Endothelial cell of hepatic sinusoid (primary cell): ENCODE measurements at regions not wholly inside any gene's neighbourhood (a gene's known extent, or its start where the extent isn't known, plus 50 kb on each side); places are given as distances from the start of the nearest gene placed in this dataset.
"Not testable (repeated sequence)": the region's sequence is repeated elsewhere in the genome, so short reads cannot be mapped to it uniquely, and the experiment has no call there.

Source experiments
- in situ Hi-C: cut with HindIII; loops from 2 replicates; pipeline ENCODE4 v1.10.0; 2017; ENCODE audit warnings: low sequenced_read_pairs

DNA sequence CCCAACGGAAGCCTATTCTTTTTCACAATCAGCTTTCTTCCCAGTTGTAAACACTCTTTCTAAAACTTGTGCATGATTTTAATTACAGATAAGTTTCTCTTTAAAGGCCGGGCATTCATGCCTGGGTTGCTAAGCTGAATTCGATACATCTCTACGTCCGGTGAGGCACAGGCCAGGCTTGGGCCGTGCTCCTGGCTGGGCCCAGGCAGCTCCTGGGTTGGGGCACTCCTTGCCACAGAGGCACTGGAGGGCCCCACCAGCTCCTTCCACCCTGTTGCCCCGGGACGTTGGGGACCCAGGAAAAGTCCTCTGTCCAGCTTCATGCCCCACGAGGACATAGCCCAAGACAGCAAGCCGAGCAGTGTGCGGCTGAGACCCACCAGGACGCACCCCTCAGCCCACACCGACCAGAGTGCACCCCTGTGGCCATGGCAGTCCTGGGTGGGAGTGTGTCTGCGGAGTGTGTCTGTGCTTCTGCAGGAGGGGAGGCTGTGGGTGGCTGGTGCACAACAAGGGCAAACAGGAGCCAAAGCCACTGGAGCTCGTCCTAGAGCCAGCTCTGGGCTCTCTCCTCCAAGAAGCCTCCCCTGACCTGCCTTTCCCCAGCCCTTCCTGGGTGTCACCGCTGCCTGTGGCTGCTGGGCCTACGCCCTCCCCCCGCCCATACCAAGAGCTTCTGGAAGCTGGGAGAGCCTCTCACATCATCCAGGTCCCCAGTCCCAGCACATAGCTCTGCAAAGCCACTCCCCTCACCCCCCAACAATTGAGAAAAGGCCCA is 128.0 kb upstream of the NKX1-1 start:
- in situ Hi-C loops: no loop called here

DNA sequence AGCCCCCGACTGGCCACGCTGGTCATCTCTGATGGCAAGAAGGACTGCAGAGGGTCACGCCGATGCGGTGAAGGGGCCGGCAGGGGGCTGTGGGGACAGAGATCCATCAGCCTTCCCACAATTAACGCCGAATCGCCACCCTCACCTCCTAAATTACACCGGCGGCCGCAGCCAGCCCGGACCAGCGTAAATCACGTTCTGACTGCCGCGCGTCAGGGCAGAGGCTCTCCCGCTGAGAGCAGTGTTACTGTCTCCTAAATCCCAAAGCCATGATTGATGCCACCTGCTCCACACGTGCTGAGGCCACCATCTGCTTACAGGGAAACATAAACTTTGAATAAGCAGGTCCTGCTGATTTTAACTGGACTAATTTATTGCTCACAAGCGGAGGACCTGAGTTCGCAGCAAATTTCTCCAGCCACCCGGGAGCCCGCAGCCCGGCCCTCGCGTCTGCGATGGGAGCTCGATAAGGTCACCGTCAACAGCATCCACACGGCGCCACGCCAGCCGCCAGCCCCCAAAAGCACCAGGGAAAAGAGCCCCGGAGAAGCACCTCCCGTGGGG is 127.3 kb upstream of the NKX1-1 start:
- in situ Hi-C loops: no loop called here

DNA sequence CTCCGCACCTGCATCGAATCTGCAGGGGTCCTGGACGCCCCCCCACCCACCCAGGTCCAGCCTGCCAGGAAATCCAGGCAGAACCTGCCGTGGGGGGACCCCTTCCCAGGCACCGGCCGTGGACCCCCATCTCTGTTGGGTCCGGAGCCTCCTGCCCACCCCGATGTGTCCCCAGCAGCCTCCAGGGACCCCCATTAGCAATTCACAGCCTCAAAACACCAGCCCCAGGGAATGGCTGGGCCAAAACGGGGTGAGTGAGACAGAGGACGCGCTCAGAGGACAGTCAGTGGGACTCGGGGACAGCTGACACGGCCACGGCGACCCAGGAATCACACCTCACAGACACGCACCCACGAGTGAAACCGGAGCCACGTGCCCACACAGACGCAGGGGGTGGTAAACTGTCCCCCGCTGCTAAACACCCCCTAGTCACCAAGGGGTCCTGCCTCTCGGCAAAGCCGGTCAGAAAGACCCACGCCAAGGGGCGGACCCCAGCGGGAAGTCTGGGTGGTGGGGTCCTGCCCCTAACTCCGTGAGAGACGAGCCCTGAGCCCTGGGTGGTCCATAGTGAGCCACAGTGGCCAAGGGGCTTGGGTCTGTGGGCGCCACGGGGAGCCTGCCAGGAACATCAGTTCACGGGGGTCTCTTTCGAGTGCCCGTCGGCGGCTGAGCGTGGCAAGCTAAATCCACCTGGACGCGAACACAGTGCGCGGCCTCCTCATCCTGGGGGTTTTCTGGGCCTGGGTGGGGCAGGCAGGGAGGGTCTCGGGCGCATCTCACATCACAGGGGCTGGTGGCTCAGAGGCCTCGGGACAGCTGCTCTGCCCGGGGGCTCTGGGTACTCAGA is 126.5 kb upstream of the NKX1-1 start:
- in situ Hi-C loops: no loop called here

DNA sequence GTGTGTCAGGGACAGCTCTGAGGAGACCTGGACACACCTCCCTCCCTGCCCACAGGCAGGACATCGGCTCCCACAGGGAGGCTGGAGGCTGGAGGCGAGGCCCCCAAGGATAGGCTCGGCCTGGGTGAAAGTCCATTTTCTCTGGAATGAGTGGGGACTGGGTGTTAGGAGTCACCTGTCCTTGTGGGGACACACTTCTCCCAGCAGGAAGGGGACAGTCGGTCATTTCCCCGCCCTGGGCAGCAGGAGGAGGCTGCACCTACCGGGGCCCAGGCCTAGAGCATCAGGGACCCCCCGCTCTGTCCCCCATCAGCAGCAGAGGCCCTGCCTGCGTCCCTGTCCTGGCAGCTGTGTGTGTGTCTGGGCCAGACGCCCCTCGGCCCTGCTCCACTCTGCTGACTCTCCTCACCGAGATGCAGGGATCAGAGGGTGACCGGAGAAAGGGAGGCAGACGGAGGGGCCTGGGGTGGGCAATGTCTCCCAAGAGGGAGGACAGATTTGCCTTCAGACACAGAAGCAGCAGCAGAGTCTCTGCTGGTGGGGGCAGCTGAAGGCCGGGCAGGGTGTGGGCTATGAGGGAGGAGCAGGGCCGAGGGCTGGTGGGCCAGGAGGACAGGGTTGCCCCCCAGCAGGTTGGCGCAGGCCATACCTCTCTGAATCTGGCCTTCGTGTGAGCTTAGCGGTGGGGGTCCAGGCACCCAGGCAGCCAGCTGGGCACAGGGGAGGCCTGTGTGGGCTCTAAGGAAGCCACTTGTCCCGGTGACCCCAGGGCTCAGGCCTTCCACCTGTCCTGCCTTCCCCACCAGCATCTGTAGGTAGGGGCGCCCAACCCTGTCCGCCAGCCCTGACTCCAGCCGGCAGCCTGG is 125.7 kb upstream of the NKX1-1 start:
- in situ Hi-C loops: no loop called here

DNA sequence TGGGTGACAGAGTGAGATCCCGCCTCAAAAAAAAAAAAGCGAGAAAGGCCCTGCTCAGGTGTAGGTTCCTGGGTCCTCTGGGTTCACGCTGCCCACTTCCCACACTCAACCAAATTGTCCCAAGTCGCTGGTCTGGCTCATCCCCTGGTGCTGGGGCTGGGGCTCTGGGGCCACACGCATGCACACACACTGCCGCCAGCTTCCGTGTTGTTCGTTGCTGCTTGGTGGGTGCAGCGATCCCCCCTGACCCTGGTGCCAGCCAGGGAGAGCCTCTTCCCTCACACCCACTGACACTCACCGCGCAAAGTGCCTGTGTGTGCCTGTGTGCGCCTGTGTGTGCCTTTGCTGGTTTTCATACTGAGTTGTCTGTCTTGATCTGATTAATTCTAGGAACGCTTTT is 124.1 kb upstream of the NKX1-1 start:
- in situ Hi-C loops: no loop called here

DNA sequence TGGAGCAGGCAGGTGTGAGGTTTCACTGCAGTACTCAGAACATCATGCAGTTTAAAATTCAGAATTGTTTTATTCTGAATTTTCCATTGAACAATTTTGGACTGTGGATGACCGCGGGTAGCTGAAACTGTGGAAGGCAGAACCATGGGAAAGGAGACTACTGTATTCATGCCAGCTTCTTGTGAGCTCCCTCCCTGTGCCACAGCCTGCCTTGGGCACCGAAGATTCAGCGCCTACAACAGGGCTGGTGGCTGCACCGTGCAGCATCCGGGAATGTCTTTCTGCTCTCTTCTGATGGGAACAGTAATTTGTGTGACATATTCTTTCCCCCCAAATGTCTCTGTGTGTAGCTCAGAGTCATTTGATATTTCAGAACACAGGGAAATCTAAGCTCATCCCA is 118.5 kb upstream of the NKX1-1 start:
- in situ Hi-C loops: no loop called here

DNA sequence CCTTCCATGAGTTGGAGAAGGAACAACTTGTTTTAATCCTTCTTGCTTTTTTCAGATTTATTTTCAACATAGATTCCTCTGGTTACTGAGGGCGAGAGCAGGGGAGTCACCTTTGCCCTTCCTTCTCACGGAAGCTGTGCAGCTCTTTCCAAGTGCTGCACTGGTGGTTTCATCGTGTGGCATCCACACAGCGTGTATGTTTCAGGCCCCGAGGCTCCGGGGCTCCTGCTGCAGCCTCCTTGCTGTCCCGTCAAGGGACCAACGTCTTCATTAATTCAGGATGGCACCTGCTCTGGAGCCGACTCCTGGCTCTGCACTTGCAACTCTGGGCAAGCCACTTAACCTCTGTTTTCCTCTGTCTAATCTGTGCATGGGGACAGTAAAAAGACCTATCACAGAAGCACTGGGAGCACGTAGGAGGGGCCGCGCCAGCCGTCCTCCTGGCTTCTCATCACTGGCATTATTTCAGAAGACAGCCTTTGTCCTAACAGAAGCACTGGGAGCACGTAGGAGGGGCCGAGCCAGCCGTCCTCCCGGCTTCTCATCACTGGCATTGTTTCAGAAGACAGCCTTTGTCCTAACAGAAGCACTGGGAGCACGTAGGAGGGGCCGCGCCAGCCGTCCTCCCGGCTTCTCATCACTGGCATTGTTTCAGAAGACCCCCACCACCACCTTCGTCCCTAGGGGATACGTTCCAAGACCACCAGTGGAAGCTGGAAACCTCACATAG is 117.8 kb upstream of the NKX1-1 start:
- in situ Hi-C loops: no loop called here

DNA sequence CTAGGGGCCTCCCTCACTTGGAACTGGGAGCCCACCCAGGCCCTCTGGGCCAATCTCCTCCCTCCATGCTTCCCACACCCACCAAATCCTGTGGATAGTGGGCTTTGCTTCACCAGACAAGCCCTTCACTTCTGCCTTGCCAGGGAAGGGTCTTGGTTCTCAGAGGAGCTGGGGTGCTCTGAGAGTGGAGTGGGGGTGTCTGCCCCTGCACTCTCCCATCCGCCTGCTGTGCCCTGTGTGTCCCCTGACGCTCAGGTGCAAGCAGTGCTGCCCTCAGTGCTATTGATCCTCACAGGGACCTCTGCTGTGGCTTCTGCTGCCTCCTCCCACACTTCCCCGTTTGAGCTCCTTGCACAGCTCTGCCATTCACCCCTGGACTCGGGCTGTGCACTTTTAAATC is 117.3 kb upstream of the NKX1-1 start:
- in situ Hi-C loops: no loop called here

DNA sequence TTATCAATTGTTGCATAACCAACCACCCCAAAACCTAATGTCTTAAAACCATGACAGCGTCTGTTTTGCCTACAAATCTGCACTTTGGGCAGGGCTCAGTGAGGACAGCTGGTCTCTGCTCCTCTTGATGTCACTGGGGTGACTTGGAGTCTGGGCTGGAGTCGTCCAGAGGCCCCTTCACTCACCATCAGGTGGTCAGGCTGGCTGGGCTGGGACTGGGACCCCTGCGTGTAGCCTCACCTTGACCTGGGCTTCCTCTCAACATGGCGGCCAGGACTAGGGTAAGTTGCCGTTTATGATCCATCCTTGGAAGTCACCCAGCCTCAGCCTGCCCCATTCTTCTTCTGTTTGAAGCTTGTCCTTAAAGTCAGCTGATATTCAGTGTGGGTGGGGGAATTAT is 116.8 kb upstream of the NKX1-1 start:
- in situ Hi-C loops: no loop called here

DNA sequence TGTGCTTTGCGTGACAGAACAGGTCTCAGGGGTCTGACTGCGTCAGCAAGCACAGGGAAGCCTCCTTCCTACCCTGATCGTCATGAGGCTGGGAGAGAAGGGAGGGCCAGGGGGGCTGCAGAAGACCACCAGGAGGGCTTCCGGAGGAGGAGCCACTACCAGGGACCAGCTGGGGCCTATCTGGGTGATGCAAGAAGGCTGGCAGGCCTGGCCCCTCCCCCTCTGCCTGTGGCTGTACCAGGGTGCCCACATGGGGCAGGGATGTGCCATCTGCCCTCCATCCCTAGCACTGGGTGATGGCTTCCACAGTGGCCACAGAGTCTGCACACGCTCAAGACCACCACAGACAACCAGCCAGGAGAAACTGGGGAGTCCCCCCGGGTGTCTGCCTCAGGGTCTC is 116.4 kb upstream of the NKX1-1 start:
- in situ Hi-C loops: no loop called here

DNA sequence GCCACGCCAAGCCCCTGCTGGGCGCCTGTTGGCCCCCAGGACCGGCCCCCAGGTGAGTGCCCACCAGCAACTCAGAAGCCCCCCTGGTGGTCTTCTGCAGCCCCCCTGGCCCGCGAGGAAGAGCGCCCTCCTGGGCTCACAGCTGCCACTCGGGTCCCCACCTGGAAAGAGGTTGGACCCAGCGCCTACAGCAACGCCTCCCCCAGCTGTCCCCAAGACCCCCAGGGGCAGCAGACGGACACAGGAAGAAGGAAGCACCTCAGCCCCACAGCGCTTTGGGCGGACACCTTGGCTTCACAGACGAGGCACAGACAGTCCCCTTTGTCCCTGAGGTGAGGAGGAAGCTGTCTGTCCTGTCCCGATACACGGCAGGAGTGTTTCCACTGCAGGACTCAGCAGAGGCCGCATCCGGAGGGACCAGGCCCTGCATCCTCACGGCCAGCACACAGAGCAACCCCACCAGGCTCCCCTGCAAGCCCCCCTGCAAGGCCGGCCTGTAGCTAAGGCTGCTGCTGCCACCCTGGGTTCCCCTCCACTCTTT is 115.6 kb upstream of the NKX1-1 start:
- in situ Hi-C loops: no loop called here

DNA sequence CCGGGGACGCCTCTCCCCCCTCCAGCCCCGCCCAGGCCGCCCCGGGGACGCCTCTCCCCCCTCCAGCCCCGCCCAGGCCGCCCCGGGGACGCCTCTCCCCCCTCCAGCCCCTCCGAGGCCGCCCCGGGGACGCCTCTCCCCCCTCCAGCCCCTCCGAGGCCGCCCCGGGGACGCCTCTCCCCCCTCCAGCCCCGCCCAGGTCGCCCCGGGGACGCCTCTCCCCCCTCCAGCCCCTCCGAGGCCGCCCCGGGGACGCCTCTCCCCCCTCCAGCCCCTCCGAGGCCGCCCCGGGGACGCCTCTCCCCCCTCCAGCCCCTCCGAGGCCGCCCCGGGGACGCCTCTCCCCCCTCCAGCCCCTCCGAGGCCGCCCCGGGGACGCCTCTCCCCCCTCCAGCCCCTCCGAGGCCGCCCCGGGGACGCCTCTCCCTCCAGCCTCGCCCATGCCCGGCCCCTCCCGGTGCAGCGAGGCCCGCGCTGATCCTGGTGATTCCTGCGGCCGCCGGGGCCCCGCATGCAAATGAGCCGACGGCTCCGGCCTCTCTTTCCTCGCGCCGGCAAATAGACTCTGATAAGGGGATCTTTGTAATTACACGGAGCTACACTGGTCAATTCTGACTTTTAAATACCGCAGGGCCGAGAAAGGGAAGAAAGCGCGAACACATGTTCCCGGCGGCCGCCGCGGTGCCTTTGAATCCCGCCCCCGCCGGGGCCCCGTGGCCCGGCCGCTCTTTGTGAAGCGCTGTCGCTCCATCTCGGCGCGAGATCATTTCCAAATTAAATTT is 114.7 kb upstream of the NKX1-1 start:
- in situ Hi-C loops: not testable (repeated sequence)

DNA sequence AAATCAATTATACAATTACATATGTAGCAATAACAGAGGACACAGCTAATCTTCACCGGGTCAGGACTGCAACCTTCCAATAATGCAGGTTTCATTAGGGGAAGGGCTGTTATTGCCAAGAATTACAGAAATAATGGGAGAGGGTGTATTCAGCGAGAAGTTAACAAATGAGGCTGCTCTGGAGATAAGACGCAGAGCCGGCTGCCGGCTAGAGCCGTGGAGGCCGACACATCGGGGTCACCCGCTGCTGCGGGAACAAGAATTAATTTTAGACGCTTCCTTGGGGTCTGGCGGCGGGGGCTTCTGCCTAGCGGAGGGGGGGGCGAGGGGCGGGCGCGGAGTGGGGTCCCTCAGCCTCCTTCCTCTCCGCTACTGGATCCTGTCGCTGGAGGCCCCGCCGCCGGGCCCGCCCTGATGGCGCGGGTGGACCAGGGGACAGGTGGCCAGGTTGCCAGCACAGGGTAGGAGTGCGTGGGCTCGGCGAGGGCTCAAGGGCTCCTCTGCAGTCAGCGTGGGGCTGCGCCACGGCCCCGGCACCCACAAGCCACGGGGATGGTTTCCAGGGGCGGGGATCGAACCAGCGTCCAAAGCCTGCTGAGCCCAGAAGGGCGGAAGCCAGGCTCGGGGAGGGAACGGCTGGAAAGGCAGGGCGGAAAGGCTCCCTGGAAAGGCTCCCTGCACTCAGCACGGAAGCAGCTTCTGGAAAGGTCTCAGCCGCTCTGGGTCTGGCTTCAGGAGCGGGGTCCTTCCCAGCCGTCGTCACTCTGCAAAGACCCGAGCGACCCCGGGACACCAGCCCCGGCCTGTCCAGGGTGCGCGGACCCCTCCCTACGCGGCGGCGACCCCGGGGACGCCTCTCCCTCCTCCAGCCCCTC is 113.8 kb upstream of the NKX1-1 start:
- in situ Hi-C loops: no loop called here

DNA sequence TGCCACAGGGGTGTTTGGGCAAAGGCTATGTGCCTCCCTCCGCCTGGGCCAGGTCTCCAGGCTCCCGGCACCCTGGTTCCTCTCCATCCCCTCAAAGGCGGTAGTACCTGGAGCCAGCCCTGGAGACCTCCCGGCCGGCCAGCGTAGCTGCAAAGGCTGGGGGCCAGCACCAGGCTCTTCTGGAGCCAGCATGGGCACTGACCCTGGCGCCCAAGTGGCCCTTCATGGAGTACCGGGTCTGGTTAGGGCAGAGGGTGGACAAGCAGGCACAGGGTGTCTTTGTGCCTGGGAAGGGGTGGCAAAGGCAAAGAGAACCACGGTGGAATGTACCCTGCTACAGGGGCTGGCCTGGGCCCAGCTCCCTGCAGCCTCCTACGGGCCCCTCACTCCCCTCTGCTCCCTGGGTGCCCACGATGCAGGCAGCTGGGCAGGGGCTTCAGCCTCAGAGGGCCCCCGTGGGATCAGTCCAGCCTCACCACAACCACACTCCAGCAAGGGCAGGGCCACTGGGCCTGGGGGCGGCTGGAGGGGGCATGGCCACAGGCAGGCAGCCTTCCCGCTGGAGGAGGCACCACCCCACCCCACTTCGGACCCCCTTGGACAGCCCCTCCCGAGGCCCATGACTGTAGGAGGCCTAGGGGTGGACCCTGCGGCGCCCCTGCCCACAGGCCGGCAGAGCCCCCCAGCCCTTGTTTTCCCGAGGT is 112.9 kb upstream of the NKX1-1 start:
- in situ Hi-C loops: no loop called here

DNA sequence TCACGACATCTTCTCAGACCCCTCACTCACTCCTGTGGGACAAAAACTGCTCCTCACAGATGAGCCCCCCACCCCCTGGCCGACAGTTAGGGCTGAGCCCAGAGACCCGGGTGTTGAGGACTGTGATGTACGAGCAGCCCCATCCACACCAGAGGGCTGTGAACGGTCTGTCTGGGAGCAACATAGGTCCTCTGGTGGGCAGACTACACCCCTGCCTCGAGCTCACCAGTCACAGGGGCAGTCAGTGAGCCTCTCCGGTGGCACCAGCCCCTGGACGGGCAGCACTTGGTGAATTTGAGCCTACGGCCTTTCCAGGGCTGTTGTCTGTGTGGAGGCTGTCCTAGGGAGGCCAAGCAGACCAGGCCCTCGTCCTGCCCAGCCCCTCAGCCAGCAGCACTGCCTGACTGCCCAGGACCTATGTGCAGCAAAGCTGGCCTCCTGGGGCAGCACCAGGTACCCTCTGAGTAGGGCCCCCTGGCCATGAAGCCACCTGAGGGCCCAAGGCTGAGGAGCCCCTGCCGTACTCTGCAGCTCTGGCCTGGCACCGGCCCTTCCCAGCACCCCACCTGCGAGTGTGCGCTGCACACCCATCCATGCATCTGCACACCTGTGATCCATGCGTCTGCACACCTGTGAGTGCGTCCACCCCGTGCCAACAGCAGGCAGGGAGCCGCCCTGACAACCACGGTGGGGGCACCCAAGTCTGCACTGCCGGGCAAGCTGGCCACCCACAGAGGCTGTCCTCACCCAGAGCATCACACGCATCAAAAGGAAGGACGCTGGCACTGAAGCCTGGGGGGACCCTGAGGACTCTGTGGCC is 111.6 kb upstream of the NKX1-1 start:
- in situ Hi-C loops: no loop called here

DNA sequence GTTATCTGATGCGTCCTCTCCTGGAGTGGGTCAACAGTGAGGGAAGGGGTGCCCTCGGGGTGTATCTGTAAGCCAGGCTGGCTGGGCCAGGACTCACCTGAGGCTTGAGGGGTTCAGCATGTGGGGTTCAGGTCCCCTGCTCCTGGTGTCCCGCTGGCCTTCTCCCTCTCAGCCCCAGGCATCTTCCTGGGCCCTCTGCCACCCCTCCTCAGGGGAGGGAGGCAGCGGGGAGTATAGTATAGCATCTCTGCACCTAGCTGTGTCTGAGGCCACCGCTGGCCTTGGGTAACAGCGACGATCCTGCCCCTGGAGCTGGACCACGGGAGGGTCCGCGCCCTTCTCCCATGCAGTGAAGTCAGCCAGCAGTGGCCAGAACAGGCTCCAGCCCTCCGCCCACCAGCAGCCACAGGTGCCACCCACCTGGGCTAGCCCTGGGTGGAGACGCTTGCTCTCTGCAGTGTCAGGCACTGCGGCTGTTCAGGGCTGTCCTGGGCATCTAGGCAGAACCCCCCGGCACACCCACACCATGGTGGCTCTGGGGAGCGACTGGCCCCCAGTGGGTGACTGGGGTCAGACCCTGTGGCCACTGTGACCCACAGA is 110.7 kb upstream of the NKX1-1 start:
- in situ Hi-C loops: no loop called here

DNA sequence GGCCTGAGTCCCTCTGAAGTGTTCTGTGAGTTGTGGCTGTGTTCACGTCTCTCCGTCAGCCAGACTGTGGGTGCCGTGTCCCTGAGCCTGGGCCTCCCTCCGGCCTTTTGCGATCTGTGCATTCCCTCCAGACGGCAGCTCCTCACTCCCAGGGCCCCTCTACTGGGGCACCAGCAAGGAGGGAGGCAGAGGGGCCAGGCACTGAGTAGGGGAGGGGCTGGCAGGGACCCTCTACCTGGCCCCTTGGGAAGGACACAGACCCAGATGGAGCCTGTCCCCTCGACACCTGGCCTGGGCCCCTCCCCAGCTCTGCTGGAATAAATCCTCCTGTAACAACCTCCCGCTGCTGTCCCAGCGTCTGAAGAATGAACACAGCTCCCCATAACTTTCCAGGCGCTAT is 110.0 kb upstream of the NKX1-1 start:
- in situ Hi-C loops: no loop called here
